Astrocyte (in vitro differentiated cells and primary cell): ENCODE measurements at regions not wholly inside any gene's neighbourhood (a gene's known extent, or its start where the extent isn't known, plus 50 kb on each side); places are given as distances from the start of the nearest gene placed in this dataset.

ENCODE experiments used
- DNase-seq: peaks from one replicate; pipeline ENCODE4 v3.0.0-alpha.2; 2010; ENCODE audit warnings: low read depth
- FAIRE-seq: peaks from 2 replicates; lab custom pipeline; 2011; peaks lifted over from hg19 to GRCh38; lab: Jason Lieb, UNC
- H2AFZ ChIP-seq: 2 replicates; pipeline ENCODE4 v1.6.0; 2012; ENCODE audit warnings: low read depth, low read length, inconsistent platforms
- H3K27ac ChIP-seq: 2 replicates; pipeline ENCODE4 v1.5.1; 2011; ENCODE audit warnings: low read depth, low read length, inconsistent platforms
- H3K27me3 ChIP-seq: 2 replicates; pipeline ENCODE4 v1.6.0; 2011; ENCODE audit warnings: low read length, inconsistent platforms; ENCODE audit not compliant: insufficient read depth
- H3K36me3 ChIP-seq: 2 replicates; pipeline ENCODE4 v1.5.1; 2011; ENCODE audit warnings: low read length, inconsistent platforms; ENCODE audit not compliant: insufficient read depth
- H3K4me1 ChIP-seq: 2 replicates; pipeline ENCODE4 v1.5.1; 2011; ENCODE audit warnings: low read length, inconsistent platforms; ENCODE audit not compliant: insufficient read depth
- H3K4me2 ChIP-seq: 2 replicates; pipeline ENCODE4 v1.6.0; 2012; ENCODE audit warnings: low read length, inconsistent platforms
- H3K4me3 ChIP-seq: 2 replicates; pipeline ENCODE4 v1.5.1; 2011; ENCODE audit warnings: low read depth, mild to moderate bottlenecking, low read length, inconsistent platforms; ENCODE audit not compliant: insufficient read depth
- H3K79me2 ChIP-seq: 2 replicates; pipeline ENCODE4 v1.6.0; 2012; ENCODE audit warnings: mild to moderate bottlenecking, low read length, inconsistent platforms; ENCODE audit not compliant: insufficient read depth
- H3K9ac ChIP-seq: 2 replicates; pipeline ENCODE4 v1.6.0; 2012; ENCODE audit warnings: mild to moderate bottlenecking, low read length, inconsistent platforms
- H3K9me3 ChIP-seq: 2 replicates; pipeline ENCODE4 v1.5.1; 2012; ENCODE audit warnings: low read depth, mild to moderate bottlenecking, low read length, inconsistent platforms; ENCODE audit not compliant: insufficient read depth
- H4K20me1 ChIP-seq: 2 replicates; pipeline ENCODE4 v1.6.0; 2012; ENCODE audit warnings: low read length, inconsistent platforms; ENCODE audit not compliant: insufficient read depth
- H3K27ac Mint-ChIP-seq: one replicate; pipeline ENCODE4 v1.8.0; 2021; ENCODE audit warnings: mild to moderate bottlenecking, mixed read lengths; ENCODE audit not compliant: unreplicated experiment
- H3K27me3 Mint-ChIP-seq: one replicate; pipeline ENCODE4 v1.8.0; 2021; ENCODE audit warnings: low read depth, mixed read lengths; ENCODE audit not compliant: unreplicated experiment
- H3K36me3 Mint-ChIP-seq: one replicate; pipeline ENCODE4 v1.8.0; 2021; ENCODE audit warnings: low read depth, mixed read lengths; ENCODE audit not compliant: unreplicated experiment
- H3K4me1 Mint-ChIP-seq: one replicate; pipeline ENCODE4 v1.8.0; 2021; ENCODE audit warnings: low read depth, mixed read lengths; ENCODE audit not compliant: unreplicated experiment
- H3K4me3 Mint-ChIP-seq: one replicate; pipeline ENCODE4 v1.8.0; 2021; ENCODE audit warnings: mild to moderate bottlenecking, moderate library complexity, mixed read lengths; ENCODE audit not compliant: unreplicated experiment
- H3K9me3 Mint-ChIP-seq: one replicate; pipeline ENCODE4 v1.8.0; 2021; ENCODE audit warnings: mild to moderate bottlenecking, mixed read lengths; ENCODE audit not compliant: unreplicated experiment
- CTCF ChIP-seq: IDR thresholded peaks from 2 replicates; pipeline ENCODE4 v1.5.1; 2011; ENCODE audit warnings: low read depth, mild to moderate bottlenecking, inconsistent platforms, low read length, moderate library complexity; ENCODE audit not compliant: insufficient read depth
- EZH2 ChIP-seq: IDR thresholded peaks from 2 replicates; pipeline ENCODE4 v1.6.1; 2012; ENCODE audit warnings: mild to moderate bottlenecking, low read length, inconsistent platforms; ENCODE audit not compliant: insufficient read depth

DNA sequence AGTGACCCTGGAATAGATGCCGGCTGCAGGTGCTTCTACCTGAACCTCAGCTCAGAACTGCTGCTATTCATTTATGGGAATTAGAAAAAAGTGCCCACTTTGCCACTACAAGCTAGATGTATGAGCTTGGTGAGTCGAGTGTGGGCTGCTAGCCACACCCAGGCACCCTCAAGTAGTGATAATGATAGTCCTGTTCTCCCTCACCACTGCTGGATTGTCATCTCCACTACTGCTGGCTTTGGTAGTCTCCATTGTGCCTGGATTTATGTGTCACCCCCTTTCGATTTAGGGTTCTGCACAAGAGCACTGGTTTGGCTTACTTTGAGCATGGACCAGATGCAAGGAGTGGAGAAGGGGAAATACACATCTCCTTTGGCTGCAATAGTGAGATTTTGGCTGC lies 73.0 kb upstream of the N4BP1 start:
- H3K27ac ChIP-seq: no peak overlapping the region
- H3K27me3 Mint-ChIP-seq: peaks cover 6% of the 10 kb centered on the region
- no peaks in the 10 kb centered on the region for H3K4me1 ChIP-seq
- TF ChIP-seq CTCF (no peak), EZH2 (no peak)
- FAIRE-seq: no peak
- H3K9ac ChIP-seq: no peak overlapping the region
- H3K79me2 ChIP-seq: no peaks in the 10 kb centered on the region
- no peaks in the 10 kb centered on the region for H3K9me3 ChIP-seq
- no peak overlapping the region for H3K27ac Mint-ChIP-seq
- no peaks in the 10 kb centered on the region for H3K36me3 Mint-ChIP-seq
- no peak overlapping the region for H2AFZ ChIP-seq
- H4K20me1 ChIP-seq: no peaks in the 10 kb centered on the region
- no peak overlapping the region for H3K4me2 ChIP-seq
- DNase-seq: no peak
- no peaks in the 10 kb centered on the region for H3K36me3 ChIP-seq
- no peaks in the 10 kb centered on the region for H3K4me1 Mint-ChIP-seq
- no peaks in the 10 kb centered on the region for H3K9me3 Mint-ChIP-seq
- H3K4me3 ChIP-seq: no peak overlapping the region
- no peaks in the 10 kb centered on the region for H3K27me3 ChIP-seq
- H3K4me3 Mint-ChIP-seq: no peak overlapping the region

DNA sequence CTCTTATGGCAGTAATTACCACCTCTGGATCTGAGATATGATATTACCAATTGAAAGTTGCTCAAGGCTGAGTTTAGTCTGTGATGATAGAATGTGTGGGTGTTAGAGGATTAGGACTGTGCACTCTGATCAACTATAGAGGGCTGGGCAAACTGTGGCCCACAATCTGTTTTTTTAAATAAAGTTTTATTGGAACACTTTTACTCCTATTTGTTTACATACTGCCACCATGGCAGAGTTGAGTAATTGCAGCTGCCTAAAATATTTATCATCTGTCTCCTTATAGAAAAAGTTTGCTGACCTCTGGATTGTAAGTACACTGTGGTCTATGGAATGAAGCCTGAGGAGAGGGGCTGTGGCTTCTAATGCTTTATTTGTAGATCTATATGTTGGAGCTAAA lies 71.5 kb upstream of the N4BP1 start:
- Mint-ChIP-seq H3K27me3 (peaks cover 6% of the 10 kb centered on the region), H3K9me3 (no peaks in the 10 kb centered on the region), H3K4me3 (no peak overlapping the region), H3K4me1 (no peaks in the 10 kb centered on the region), H3K27ac (no peak overlapping the region), H3K36me3 (no peaks in the 10 kb centered on the region)
- no peaks in the 10 kb centered on the region for H4K20me1 ChIP-seq
- H3K79me2 ChIP-seq: no peaks in the 10 kb centered on the region
- no peaks in the 10 kb centered on the region for H3K9me3 ChIP-seq
- no peak for TF ChIP-seq EZH2
- TF ChIP-seq CTCF: no peak
- H3K4me3 ChIP-seq: no peak overlapping the region
- no peaks in the 10 kb centered on the region for H3K4me1 ChIP-seq
- FAIRE-seq (no peak), DNase-seq (no peak)
- no peak overlapping the region for H3K27ac ChIP-seq
- H3K27me3 ChIP-seq: no peaks in the 10 kb centered on the region
- H3K36me3 ChIP-seq: no peaks in the 10 kb centered on the region
- H2AFZ ChIP-seq: no peak overlapping the region
- H3K9ac ChIP-seq: no peak overlapping the region
- no peak overlapping the region for H3K4me2 ChIP-seq

GRCh38 chr16:48680881-48681280 lies 70.9 kb upstream of the N4BP1 start:
- H3K27ac Mint-ChIP-seq: no peak overlapping the region
- Histone ChIP-seq H4K20me1 (no peaks in the 10 kb centered on the region), H3K27me3 (no peaks in the 10 kb centered on the region), H3K27ac (no peak overlapping the region), H3K79me2 (no peaks in the 10 kb centered on the region), H3K9me3 (no peaks in the 10 kb centered on the region), H3K4me3 (no peak overlapping the region), H3K4me2 (no peak overlapping the region), H3K36me3 (no peaks in the 10 kb centered on the region), H3K4me1 (no peaks in the 10 kb centered on the region), H2AFZ (no peak overlapping the region), H3K9ac (no peak overlapping the region)
- no peak for FAIRE-seq
- peaks cover 6% of the 10 kb centered on the region for H3K27me3 Mint-ChIP-seq
- no peaks in the 10 kb centered on the region for H3K36me3 Mint-ChIP-seq
- no peak for DNase-seq
- H3K4me1 Mint-ChIP-seq: no peaks in the 10 kb centered on the region
- TF ChIP-seq EZH2 (no peak), CTCF (no peak)
- H3K4me3 Mint-ChIP-seq: no peak overlapping the region
- no peaks in the 10 kb centered on the region for H3K9me3 Mint-ChIP-seq
